Mononuclear cell (primary cell): ENCODE measurements at regions not wholly inside any gene's neighbourhood (a gene's known extent, or its start where the extent isn't known, plus 50 kb on each side); places are given as distances from the start of the nearest gene placed in this dataset.
"Not testable (repeated sequence)": the region's sequence is repeated elsewhere in the genome, so short reads cannot be mapped to it uniquely, and the experiment has no call there.

Source experiments
- H3K27me3 ChIP-seq: 2 replicates; pipeline ENCODE4 v1.6.0; 2011; ENCODE audit warnings: low read length, control low read depth; ENCODE audit not compliant: insufficient read depth
- H3K4me1 ChIP-seq: 2 replicates; pipeline ENCODE4 v1.5.1; 2011; ENCODE audit warnings: mild to moderate bottlenecking, low read length, control low read depth; ENCODE audit not compliant: insufficient read depth
- H3K4me3 ChIP-seq: 2 replicates; pipeline ENCODE4 v1.5.1; 2011; ENCODE audit warnings: mild to moderate bottlenecking, low read length, moderate library complexity
- H3K9me3 ChIP-seq: 2 replicates; pipeline ENCODE4 v1.5.1; 2011; ENCODE audit warnings: low read depth, mild to moderate bottlenecking, control low read depth, low read length

DNA sequence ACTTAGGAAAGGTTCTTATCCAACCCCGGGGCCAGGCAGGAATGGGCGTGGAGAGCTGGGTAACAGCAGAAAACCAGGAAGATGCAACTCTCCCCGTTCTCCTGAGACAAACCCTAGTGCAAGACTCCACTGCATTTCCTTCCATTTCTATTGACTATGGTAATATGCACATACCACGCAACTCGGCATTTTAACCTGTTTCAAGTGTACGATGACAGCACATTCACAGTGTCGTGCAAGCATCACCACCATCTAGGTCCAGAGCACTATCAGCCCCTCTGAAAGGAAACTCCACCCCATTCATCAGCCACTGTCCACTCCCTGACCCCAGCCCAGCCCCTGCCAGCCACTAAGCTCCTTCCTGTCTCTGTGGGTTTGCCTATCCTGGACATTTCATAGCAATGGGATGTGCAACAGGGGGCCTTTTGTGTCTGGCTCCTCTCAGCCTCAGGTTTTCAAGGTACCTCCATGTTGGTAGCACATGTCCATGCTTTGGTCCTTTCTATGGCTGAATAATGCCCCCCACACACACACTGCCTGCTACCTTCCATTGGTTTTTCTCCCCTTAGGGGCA is 441.9 kb downstream of the SOX9 start:
- no peak overlapping the region for H3K4me3 ChIP-seq
- H3K4me1 ChIP-seq = no peaks in the 10 kb centered on the region
- H3K27me3 ChIP-seq = no peaks in the 10 kb centered on the region
- no peaks in the 10 kb centered on the region for H3K9me3 ChIP-seq

DNA sequence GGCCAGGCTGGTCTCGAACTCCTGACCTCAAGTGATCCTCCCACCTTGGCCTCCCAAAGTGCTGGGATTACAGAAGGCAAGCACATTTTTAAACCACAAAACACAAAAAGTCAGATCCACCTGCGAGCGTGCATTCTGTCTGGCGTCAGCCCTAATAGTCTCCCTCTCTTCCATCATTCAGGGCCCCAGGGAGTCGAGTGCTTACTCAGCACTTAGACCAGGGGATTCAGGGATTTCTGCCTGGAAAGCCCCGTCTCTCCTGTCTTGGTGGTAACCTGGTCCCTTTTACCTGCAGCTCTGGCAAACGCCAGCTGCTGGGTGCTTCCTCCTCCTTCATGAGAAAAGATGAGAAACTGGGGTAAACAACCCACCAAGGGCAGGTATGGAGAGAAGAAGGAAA is 443.1 kb downstream of the SOX9 start:
- H3K4me3 ChIP-seq = no peak overlapping the region
- no peaks in the 10 kb centered on the region for H3K9me3 ChIP-seq
- H3K4me1 ChIP-seq = no peaks in the 10 kb centered on the region
- no peaks in the 10 kb centered on the region for H3K27me3 ChIP-seq

DNA sequence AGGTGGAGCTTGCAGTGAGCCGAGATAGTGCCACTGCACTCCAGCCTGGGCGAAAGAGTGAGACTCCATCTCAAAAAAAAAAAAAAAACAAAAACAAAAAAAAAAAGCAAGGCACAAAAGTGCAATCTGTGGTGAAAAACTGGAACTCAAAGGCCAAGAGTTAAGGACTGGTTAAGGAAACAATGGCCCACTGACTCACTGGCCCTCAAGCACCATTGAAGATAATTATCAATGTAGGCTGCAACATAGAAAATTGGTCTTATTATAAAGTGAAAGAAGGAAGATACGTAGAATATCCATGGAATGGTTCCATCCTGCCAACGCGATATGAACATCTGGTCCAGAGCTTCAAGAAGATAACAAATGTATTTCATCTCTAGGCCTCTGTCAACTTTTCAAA is 444.2 kb downstream of the SOX9 start:
- no peaks in the 10 kb centered on the region for H3K27me3 ChIP-seq

DNA sequence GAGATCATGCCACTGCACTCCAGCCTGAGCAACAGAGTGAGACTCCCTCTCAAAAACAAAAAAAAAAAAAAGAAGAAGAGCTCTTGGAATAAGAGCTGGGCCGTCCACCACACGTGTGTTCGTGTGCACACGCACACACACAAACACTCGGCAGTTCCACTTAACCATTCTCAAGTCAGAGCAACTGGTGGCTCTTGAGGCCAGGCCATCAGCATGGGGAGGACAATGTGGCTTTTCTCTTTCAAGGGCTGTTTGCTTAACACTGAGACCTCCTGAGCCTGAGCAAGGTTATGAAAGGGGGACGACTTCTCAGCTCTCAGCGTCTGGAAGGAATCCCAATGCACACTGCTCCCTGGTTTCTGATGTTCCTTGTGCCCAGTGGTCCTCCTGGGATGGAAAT is 444.9 kb downstream of the SOX9 start:
- no peaks in the 10 kb centered on the region for H3K4me1 ChIP-seq
- H3K4me3 ChIP-seq = no peak overlapping the region
- no peaks in the 10 kb centered on the region for H3K9me3 ChIP-seq
- no peaks in the 10 kb centered on the region for H3K27me3 ChIP-seq

More for the DNA sequence above, 444.2 kb downstream of the SOX9 start:
- Histone ChIP-seq H3K4me1 (no peaks in the 10 kb centered on the region), H3K9me3 (no peaks in the 10 kb centered on the region), H3K4me3 (no peak overlapping the region)

DNA sequence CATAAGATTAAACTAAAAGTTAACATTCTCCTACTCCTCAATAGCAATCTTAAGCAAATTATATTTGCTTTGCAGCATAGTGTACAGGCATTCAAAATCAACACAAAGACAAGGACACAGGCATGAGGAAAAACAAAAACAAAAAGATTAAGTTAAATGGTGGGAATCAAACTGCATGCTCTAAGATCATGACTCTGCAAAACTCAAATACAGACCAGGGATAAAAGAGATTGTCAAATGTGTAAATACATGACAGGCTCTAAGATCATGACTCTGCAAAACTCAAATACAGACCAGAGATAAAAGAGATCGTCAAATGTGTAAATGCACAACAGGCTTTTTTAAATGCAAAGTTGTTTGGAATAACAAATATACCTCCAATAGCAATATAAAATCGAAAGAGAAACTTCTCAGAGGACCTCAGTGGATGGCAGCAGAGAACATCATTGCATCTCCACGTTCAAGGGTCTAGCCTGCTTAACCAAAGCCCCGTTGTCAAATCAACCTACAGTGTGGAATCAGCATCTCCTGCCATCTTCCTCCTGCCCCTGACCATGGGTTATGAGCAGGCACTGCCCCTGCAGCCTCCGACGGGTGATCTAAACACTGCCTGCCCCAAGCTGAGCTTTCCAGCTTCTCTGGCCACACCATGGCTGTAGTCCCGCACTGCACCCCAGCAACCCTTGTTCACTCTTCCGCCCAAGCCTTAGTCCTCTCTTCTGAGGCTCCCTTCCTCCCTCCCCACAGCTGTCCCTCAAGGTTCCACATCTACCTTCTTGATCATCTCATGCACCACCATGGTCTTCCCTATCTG is 446.1 kb downstream of the SOX9 start:
- Histone ChIP-seq H3K4me3 (no peak overlapping the region), H3K4me1 (no peaks in the 10 kb centered on the region), H3K27me3 (no peaks in the 10 kb centered on the region), H3K9me3 (no peaks in the 10 kb centered on the region)

GRCh38 chr17:72567774-72568173 is 447.0 kb downstream of the SOX9 start:
- Histone ChIP-seq H3K4me1 (no peaks in the 10 kb centered on the region), H3K27me3 (no peaks in the 10 kb centered on the region), H3K4me3 (no peak overlapping the region), H3K9me3 (no peaks in the 10 kb centered on the region)

- no peak overlapping the region for H3K4me3 ChIP-seq
- H3K4me1 ChIP-seq = no peaks in the 10 kb centered on the region
- H3K27me3 ChIP-seq = no peaks in the 10 kb centered on the region
- no peaks in the 10 kb centered on the region for H3K9me3 ChIP-seq
These were observed 448.5 kb downstream of the SOX9 start for GRCh38 chr17:72569148-72569946.

GRCh38 chr17:72571813-72572396 is 451.1 kb downstream of the SOX9 start:
- no peak overlapping the region for H3K4me3 ChIP-seq

DNA sequence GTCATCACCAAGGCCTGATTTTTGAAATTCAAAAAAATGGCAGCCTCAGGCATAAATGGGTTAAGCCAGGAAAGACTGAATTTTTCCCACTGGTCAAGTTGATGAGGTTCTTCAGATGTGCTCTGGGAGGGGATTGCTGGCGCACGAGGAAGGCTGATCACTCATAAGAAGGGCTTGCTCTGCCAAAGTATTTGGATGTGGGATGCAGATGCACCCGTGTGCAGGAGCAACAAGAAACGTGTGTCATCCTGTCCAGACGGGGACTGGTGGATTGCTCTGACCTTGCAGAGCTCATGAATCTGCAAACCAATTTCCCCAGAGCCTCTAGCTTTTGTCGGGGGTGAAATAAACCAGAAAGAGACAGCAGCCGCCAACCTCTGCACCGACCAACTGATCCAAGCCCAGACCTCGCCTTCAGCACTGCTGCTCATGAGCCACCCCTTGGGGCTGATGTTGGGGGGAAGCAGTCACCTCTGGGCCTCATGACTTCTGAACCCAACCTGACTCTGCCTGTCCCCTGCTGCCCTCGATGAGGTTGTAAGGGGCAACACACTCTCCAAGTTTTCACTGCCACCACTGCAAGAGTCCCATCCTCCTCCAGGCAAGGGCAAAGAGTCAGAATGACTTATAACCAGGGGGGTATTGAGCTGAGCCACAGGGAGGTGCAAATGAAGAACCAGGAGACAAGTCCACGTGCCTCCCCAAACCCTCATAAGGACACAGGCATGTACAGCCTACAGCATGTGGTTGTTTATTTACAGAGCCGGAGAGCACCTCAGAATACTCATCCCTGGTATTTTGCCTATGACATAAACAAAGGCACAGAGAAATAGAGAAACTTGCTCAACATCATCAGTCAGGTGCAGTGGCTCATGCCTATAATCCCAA is 452.0 kb downstream of the SOX9 start:
- Histone ChIP-seq H3K4me3 (no peak overlapping the region), H3K9me3 (no peaks in the 10 kb centered on the region), H3K27me3 (no peaks in the 10 kb centered on the region), H3K4me1 (no peaks in the 10 kb centered on the region)

More at GRCh38 chr17:72571813-72572396, 451.1 kb downstream of the SOX9 start:
- Histone ChIP-seq H3K9me3 (no peaks in the 10 kb centered on the region), H3K27me3 (no peaks in the 10 kb centered on the region), H3K4me1 (no peaks in the 10 kb centered on the region)

DNA sequence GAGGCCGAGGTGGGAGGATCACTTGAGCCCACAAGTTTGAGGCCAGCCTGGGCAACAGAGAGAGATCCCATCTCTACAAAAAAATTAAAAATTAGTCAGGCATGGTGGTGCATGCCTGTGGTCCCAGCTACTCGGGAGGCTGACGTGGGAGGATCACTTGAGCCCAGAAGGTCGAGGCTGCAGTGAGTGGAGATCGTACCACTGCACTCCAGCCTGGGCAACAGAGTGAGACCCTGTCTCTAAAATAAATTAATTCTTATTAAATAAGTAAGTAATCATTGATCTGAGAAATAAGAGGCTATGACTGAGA is 452.6 kb downstream of the SOX9 start:
- not testable (repeated sequence) for H3K4me1 ChIP-seq, H3K9me3 ChIP-seq, H3K4me3 ChIP-seq, H3K27me3 ChIP-seq

GRCh38 chr17:72574675-72575510 is 454.1 kb downstream of the SOX9 start:
- no peaks in the 10 kb centered on the region for H3K27me3 ChIP-seq
- H3K9me3 ChIP-seq = no peaks in the 10 kb centered on the region
- no peaks in the 10 kb centered on the region for H3K4me1 ChIP-seq
- H3K4me3 ChIP-seq = no peak overlapping the region

GRCh38 chr17:72575542-72576233 is 454.9 kb downstream of the SOX9 start:
- Histone ChIP-seq H3K4me3 (no peak overlapping the region), H3K27me3 (no peaks in the 10 kb centered on the region), H3K4me1 (no peaks in the 10 kb centered on the region), H3K9me3 (no peaks in the 10 kb centered on the region)

GRCh38 chr17:72576289-72576759 is 455.5 kb downstream of the SOX9 start:
- Histone ChIP-seq H3K4me3 (no peak overlapping the region), H3K9me3 (no peaks in the 10 kb centered on the region)

More at GRCh38 chr17:72576289-72576759, 455.5 kb downstream of the SOX9 start:
- H3K4me1 ChIP-seq = no peaks in the 10 kb centered on the region
- H3K27me3 ChIP-seq = no peaks in the 10 kb centered on the region
